GM12878 (cell line): ENCODE measurements at regions not wholly inside any gene's neighbourhood (a gene's known extent, or its start where the extent isn't known, plus 50 kb on each side); places are given as distances from the start of the nearest gene placed in this dataset.

Experiments used
- ASH2L ChIP-seq: fragments of 300-600, 200-600 bp; sonication (generic); IDR thresholded peaks from 2 replicates; pipeline ENCODE4 v1.6.1; 2017; ENCODE audit warnings: low read depth, mild to moderate bottlenecking, borderline replicate concordance
- CREM ChIP-seq: IDR thresholded peaks from 2 replicates; pipeline ENCODE4 v1.6.1; 2014; ENCODE audit warnings: antibody characterized with exemption, low read depth
- EP300 ChIP-seq, 2 experiments: fragments of 150-350 bp in 1 of 2; IDR thresholded peaks; 2 replicates each; pipeline ENCODE4 v1.6.1; 2011 to 2012; ENCODE audit warnings: low read depth in 2 of 2, low read length in 2 of 2, borderline replicate concordance in 1 of 2, improper control_type of control experiment in 1 of 2, inconsistent platforms in 1 of 2; ENCODE audit not compliant: control insufficient read depth in 1 of 2
- ETV6 ChIP-seq, 2 experiments: fragments of 450-650 bp in 1 of 2; IDR thresholded peaks in 1 of 2; conservative IDR thresholded peaks in 1 of 2; 2 replicates each; pipeline ENCODE4 v1.6.1; 2014; ENCODE audit warnings: antibody characterized with exemption in 1 of 2, borderline replicate concordance in 1 of 2, low read depth in 1 of 2, mild to moderate bottlenecking in 1 of 2, moderate library complexity in 1 of 2
- MEF2A ChIP-seq: IDR thresholded peaks from 2 replicates; pipeline ENCODE4 v1.6.1; 2011; ENCODE audit warnings: low read depth, mild to moderate bottlenecking, low read length, moderate library complexity; ENCODE audit not compliant: insufficient read depth
- NBN ChIP-seq: fragments of 450-650 bp; IDR thresholded peaks from 2 replicates; pipeline ENCODE4 v1.6.1; 2016
- NFYA ChIP-seq: IDR thresholded peaks from 2 replicates; pipeline ENCODE4 v1.6.1; 2011; ENCODE audit warnings: low read depth, mild to moderate bottlenecking, low read length, improper control_type of control experiment, borderline replicate concordance
- PAX5 ChIP-seq: IDR thresholded peaks from 2 replicates; pipeline ENCODE4 v1.6.1; 2011; ENCODE audit warnings: low read depth, low read length, borderline replicate concordance
- POU2F2 ChIP-seq: IDR thresholded peaks from 3 replicates; pipeline ENCODE4 v1.6.1; 2011; ENCODE audit warnings: low read depth, mild to moderate bottlenecking, low read length, borderline replicate concordance
- SIN3A ChIP-seq: IDR thresholded peaks from 2 replicates; pipeline ENCODE4 v1.6.1; 2012; ENCODE audit warnings: low read depth, low read length, improper control_type of control experiment
- SPI1 ChIP-seq: IDR thresholded peaks from 2 replicates; pipeline ENCODE4 v1.6.1; 2011; ENCODE audit warnings: low read depth, mild to moderate bottlenecking, low read length, moderate library complexity, borderline replicate concordance; ENCODE audit not compliant: insufficient read depth
- TAF1 ChIP-seq: IDR thresholded peaks from 2 replicates; pipeline ENCODE4 v1.6.1; 2011; ENCODE audit warnings: mild to moderate bottlenecking, low read depth, low read length, borderline replicate concordance
- WRNIP1 ChIP-seq: IDR thresholded peaks from 2 replicates; pipeline ENCODE4 v1.6.1; 2011; ENCODE audit warnings: low read depth, low read length, improper control_type of control experiment, borderline replicate concordance
- ZNF274 ChIP-seq: IDR thresholded peaks from one replicate; pipeline ENCODE4 v1.8.0; 2011; ENCODE audit not compliant: insufficient read length, insufficient read depth
- TF ChIP-seq, protein P1 (sequence below): IDR thresholded peaks from 2 replicates; pipeline ENCODE4 v1.6.1; 2012; ENCODE audit warnings: low read length, inconsistent platforms
- TF ChIP-seq, protein P2 (sequence below): IDR thresholded peaks from 2 replicates; pipeline ENCODE4 v1.6.1; 2011; ENCODE audit warnings: low read depth, mild to moderate bottlenecking, low read length, moderate library complexity, borderline replicate concordance; ENCODE audit errors: extremely low read depth
- TF ChIP-seq, protein P3 (sequence below): fragments of 450-650 bp; IDR thresholded peaks from 2 replicates; pipeline ENCODE4 v1.6.1; 2017; ENCODE audit warnings: low read depth, mild to moderate bottlenecking, moderate library complexity
- TF ChIP-seq, protein P4 (sequence below): fragments of 450-650 bp; IDR thresholded peaks from 2 replicates; pipeline ENCODE4 v1.6.1; 2016; ENCODE audit warnings: mild to moderate bottlenecking
- TF ChIP-seq, protein P5 (sequence below): fragments of 150-350 bp; IDR thresholded peaks from 2 replicates; pipeline ENCODE4 v1.6.1; 2016; ENCODE audit warnings: low read depth, low read length

DNA sequence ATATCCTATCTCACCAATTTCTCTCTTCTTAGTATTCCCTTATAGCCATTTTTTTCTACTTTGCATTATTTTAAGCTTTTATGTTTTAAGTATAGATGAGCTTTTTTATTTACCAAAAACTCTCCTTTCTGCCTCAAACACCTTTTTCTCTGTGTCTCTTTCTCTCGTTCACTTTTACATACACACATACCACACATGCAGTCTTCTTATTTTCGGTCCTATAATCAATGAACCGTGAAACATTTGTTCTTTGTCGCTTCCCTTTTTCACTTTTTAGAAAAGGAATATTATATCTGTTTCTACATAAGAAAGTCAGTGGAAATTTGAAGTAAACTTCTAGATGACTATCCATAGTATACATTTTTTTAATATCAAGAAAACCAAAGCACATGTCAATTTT lies 183.2 kb downstream of the MRPL39 start (continued):
- TF ChIP-seq SIN3A (no peak), NFYA (no peak), ETV6 (conservative IDR thresholded peaks at IDR 0.05 in 1 of 2, IDR thresholded peaks at IDR 0.05 in 1 of 2; ENCODE audit: borderline replicate concordance in 1 of 2, low read depth in 1 of 2) (no peak), ZNF274 (no peak), MEF2A (peak; percentile 52; the same call in 1 of the 2 replicates), EP300 (IDR thresholded peaks at IDR 0.05; ENCODE audit: borderline replicate concordance in 1 of 2, control insufficient read depth in 1 of 2, low read depth in 2 of 2, low read length in 2 of 2) (peak in 1 of 2 experiments; percentile 40; a peak in 1 of 4 replicates), ASH2L (no peak), TAF1 (peak; percentile 66; the same call in 1 of the 2 replicates), PAX5 (peak; percentile 88), NBN (peak; percentile 75), SPI1 (peak; percentile 68), CREM (0 out of 2 replicates have a peak, but pooled peaks have one; percentile 10), POU2F2 (no peak), WRNIP1 (no peak)
- TF ChIP-seq, protein P1, sequence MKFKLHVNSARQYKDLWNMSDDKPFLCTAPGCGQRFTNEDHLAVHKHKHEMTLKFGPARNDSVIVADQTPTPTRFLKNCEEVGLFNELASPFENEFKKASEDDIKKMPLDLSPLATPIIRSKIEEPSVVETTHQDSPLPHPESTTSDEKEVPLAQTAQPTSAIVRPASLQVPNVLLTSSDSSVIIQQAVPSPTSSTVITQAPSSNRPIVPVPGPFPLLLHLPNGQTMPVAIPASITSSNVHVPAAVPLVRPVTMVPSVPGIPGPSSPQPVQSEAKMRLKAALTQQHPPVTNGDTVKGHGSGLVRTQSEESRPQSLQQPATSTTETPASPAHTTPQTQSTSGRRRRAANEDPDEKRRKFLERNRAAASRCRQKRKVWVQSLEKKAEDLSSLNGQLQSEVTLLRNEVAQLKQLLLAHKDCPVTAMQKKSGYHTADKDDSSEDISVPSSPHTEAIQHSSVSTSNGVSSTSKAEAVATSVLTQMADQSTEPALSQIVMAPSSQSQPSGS: 0 out of 2 replicates have a peak, but pooled peaks have one; percentile 43
- TF ChIP-seq, protein P2, sequence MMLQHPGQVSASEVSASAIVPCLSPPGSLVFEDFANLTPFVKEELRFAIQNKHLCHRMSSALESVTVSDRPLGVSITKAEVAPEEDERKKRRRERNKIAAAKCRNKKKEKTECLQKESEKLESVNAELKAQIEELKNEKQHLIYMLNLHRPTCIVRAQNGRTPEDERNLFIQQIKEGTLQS: no peak
- TF ChIP-seq, protein P3, sequence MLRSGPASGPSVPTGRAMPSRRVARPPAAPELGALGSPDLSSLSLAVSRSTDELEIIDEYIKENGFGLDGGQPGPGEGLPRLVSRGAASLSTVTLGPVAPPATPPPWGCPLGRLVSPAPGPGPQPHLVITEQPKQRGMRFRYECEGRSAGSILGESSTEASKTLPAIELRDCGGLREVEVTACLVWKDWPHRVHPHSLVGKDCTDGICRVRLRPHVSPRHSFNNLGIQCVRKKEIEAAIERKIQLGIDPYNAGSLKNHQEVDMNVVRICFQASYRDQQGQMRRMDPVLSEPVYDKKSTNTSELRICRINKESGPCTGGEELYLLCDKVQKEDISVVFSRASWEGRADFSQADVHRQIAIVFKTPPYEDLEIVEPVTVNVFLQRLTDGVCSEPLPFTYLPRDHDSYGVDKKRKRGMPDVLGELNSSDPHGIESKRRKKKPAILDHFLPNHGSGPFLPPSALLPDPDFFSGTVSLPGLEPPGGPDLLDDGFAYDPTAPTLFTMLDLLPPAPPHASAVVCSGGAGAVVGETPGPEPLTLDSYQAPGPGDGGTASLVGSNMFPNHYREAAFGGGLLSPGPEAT: peak; percentile 60; the same call in 1 of the 2 replicates
- TF ChIP-seq, protein P4, sequence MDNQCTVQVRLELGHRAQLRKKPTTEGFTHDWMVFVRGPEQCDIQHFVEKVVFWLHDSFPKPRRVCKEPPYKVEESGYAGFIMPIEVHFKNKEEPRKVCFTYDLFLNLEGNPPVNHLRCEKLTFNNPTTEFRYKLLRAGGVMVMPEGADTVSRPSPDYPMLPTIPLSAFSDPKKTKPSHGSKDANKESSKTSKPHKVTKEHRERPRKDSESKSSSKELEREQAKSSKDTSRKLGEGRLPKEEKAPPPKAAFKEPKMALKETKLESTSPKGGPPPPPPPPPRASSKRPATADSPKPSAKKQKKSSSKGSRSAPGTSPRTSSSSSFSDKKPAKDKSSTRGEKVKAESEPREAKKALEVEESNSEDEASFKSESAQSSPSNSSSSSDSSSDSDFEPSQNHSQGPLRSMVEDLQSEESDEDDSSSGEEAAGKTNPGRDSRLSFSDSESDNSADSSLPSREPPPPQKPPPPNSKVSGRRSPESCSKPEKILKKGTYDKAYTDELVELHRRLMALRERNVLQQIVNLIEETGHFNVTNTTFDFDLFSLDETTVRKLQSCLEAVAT: peak; percentile 96
- TF ChIP-seq, protein P5, sequence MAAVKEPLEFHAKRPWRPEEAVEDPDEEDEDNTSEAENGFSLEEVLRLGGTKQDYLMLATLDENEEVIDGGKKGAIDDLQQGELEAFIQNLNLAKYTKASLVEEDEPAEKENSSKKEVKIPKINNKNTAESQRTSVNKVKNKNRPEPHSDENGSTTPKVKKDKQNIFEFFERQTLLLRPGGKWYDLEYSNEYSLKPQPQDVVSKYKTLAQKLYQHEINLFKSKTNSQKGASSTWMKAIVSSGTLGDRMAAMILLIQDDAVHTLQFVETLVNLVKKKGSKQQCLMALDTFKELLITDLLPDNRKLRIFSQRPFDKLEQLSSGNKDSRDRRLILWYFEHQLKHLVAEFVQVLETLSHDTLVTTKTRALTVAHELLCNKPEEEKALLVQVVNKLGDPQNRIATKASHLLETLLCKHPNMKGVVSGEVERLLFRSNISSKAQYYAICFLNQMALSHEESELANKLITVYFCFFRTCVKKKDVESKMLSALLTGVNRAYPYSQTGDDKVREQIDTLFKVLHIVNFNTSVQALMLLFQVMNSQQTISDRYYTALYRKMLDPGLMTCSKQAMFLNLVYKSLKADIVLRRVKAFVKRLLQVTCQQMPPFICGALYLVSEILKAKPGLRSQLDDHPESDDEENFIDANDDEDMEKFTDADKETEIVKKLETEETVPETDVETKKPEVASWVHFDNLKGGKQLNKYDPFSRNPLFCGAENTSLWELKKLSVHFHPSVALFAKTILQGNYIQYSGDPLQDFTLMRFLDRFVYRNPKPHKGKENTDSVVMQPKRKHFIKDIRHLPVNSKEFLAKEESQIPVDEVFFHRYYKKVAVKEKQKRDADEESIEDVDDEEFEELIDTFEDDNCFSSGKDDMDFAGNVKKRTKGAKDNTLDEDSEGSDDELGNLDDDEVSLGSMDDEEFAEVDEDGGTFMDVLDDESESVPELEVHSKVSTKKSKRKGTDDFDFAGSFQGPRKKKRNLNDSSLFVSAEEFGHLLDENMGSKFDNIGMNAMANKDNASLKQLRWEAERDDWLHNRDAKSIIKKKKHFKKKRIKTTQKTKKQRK: no peak
